ENCODE measurements at regions not wholly inside any gene's neighbourhood (a gene's known extent, or its start where the extent isn't known, plus 50 kb on each side); places are given as distances from the start of the nearest gene placed in this dataset.

- TF ChIP-seq CTCF (IDR thresholded peaks at IDR 0.05), result no peak
- Mint-ChIP-seq H3K9me3 (peaks cover 2% of the 10 kb centered on the region), H3K36me3 (ENCODE audit: low read depth) (no peaks in the 10 kb centered on the region), H3K4me1 (no peaks in the 10 kb centered on the region), H3K27ac (no peak overlapping the region), H3K4me3 (no peak overlapping the region), H3K27me3 (no peaks in the 10 kb centered on the region)
- CTCF ChIA-PET, result no interaction called here
- DNase-seq, result no peak
- intact Hi-C loops (cut with micrococcal nuclease), result no loop called here
- POLR2A ChIA-PET, result no interaction called here
- no peak for ATAC-seq (ENCODE audit: low read depth)
These were observed 291.9 kb downstream of the OXSM start for GRCh38 chr3:26081806-26082205.

GRCh38 chr3:26082911-26083310 is 293.0 kb downstream of the OXSM start:
- no peak for ATAC-seq (ENCODE audit: low read depth)
- Mint-ChIP-seq H3K27me3 (no peaks in the 10 kb centered on the region), H3K9me3 (peaks cover 2% of the 10 kb centered on the region), H3K27ac (no peak overlapping the region), H3K36me3 (ENCODE audit: low read depth) (no peaks in the 10 kb centered on the region), H3K4me1 (no peaks in the 10 kb centered on the region), H3K4me3 (no peak overlapping the region)
- DNase-seq, result no peak
- POLR2A ChIA-PET, result no interaction called here
- CTCF ChIA-PET, result no interaction called here
- TF ChIP-seq CTCF (IDR thresholded peaks at IDR 0.05), result no peak
- intact Hi-C loops (cut with micrococcal nuclease), result no loop called here

GRCh38 chr3:26084629-26085028 is 294.7 kb downstream of the OXSM start:
- H3K36me3 Mint-ChIP-seq (ENCODE audit: low read depth), result no peaks in the 10 kb centered on the region
- ATAC-seq (ENCODE audit: low read depth), result no peak
- peaks cover 7% of the 10 kb centered on the region for H3K9me3 Mint-ChIP-seq
- no peak for DNase-seq
- no peak for TF ChIP-seq CTCF (IDR thresholded peaks at IDR 0.05)
- H3K27ac Mint-ChIP-seq, result no peak overlapping the region
- ChIA-PET CTCF (no interaction called here), POLR2A (no interaction called here)
- no peaks in the 10 kb centered on the region for H3K27me3 Mint-ChIP-seq
- intact Hi-C loops (cut with micrococcal nuclease), result no loop called here
- no peaks in the 10 kb centered on the region for H3K4me1 Mint-ChIP-seq
- H3K4me3 Mint-ChIP-seq, result no peak overlapping the region

- Mint-ChIP-seq H3K27ac (no peak overlapping the region), H3K27me3 (no peaks in the 10 kb centered on the region), H3K4me1 (no peaks in the 10 kb centered on the region), H3K36me3 (ENCODE audit: low read depth) (no peaks in the 10 kb centered on the region), H3K4me3 (no peak overlapping the region), H3K9me3 (peaks cover 7% of the 10 kb centered on the region)
- no peak for TF ChIP-seq CTCF (IDR thresholded peaks at IDR 0.05)
- DNase-seq, result no peak
- intact Hi-C loops (cut with micrococcal nuclease), result no loop called here
- ChIA-PET POLR2A (no interaction called here), CTCF (no interaction called here)
- ATAC-seq (ENCODE audit: low read depth), result no peak
These were observed 297.9 kb downstream of the OXSM start for GRCh38 chr3:26087751-26088150.

- no peaks in the 10 kb centered on the region for H3K36me3 Mint-ChIP-seq (ENCODE audit: low read depth)
- POLR2A ChIA-PET, result no interaction called here
- intact Hi-C loops (cut with micrococcal nuclease), result no loop called here
- no peaks in the 10 kb centered on the region for H3K4me1 Mint-ChIP-seq
- H3K27ac Mint-ChIP-seq, result no peak overlapping the region
- H3K27me3 Mint-ChIP-seq, result no peaks in the 10 kb centered on the region
- H3K9me3 Mint-ChIP-seq, result peaks cover 7% of the 10 kb centered on the region
- ATAC-seq (ENCODE audit: low read depth) (no peak), DNase-seq (no peak)
- CTCF ChIA-PET, result no interaction called here
- no peak for TF ChIP-seq CTCF (IDR thresholded peaks at IDR 0.05)
- no peak overlapping the region for H3K4me3 Mint-ChIP-seq
These were observed 299.4 kb downstream of the OXSM start for GRCh38 chr3:26089249-26089648.

Measured in activated B cell treated with CpG ODN at 0.5 μM for 24 hours (primary cell).